SK-N-SH treated with all-trans-retinoic acid at 6 μM for 48 hours (cell line): ENCODE measurements at regions not wholly inside any gene's neighbourhood (a gene's known extent, or its start where the extent isn't known, plus 50 kb on each side); places are given as distances from the start of the nearest gene placed in this dataset.

Source experiments
- ARNTL ChIP-seq: fragments of 450-650 bp; formaldehyde crosslinking; IDR thresholded peaks from 2 replicates; pipeline ENCODE4 v1.5.0; 2020; ENCODE audit warnings: low read depth, mild to moderate bottlenecking, moderate library complexity, borderline replicate concordance
- CSRNP3 ChIP-seq: fragments of 250-450 bp; sonication (Bioruptor Pico); IDR thresholded peaks from 2 replicates; pipeline ENCODE4 v1.5.1; 2021; ENCODE audit warnings: mild to moderate bottlenecking, moderate library complexity
- ESRRG ChIP-seq: fragments of 250-450 bp; sonication (Bioruptor Pico); IDR thresholded peaks from 2 replicates; pipeline ENCODE4 v1.6.1; 2021; ENCODE audit warnings: mild to moderate bottlenecking
- OSR1 ChIP-seq: fragments of 250-450 bp; sonication (Bioruptor Pico); IDR thresholded peaks from 2 replicates; pipeline ENCODE4 v1.8.0; 2022; ENCODE audit warnings: moderate library complexity, mild to moderate bottlenecking, inconsistent platforms
- PATZ1 ChIP-seq: fragments of 250-450 bp; sonication (Bioruptor Pico); IDR thresholded peaks from 2 replicates; pipeline ENCODE4 v1.8.0; 2020; ENCODE audit warnings: mild to moderate bottlenecking, moderate library complexity, borderline replicate concordance
- POU6F1 ChIP-seq: fragments of 250-450 bp; sonication (Bioruptor Pico); IDR thresholded peaks from 2 replicates; pipeline ENCODE4 v1.8.0; 2021; ENCODE audit warnings: low read depth, mild to moderate bottlenecking, moderate library complexity, borderline replicate concordance
- RARB ChIP-seq: fragments of 250-450 bp; sonication (Bioruptor Pico); IDR thresholded peaks from 2 replicates; pipeline ENCODE4 v1.8.0; 2021; ENCODE audit warnings: mild to moderate bottlenecking, moderate library complexity
- ZFP3 ChIP-seq: fragments of 250-450 bp; sonication (Bioruptor Pico); IDR thresholded peaks from 2 replicates; pipeline ENCODE4 v1.5.0; 2020; ENCODE audit warnings: mild to moderate bottlenecking, moderate library complexity

GRCh38 chr4:123976819-123977218, 580.2 kb downstream of the SPRY1 start:
- TF ChIP-seq ESRRG (CRISPR knock-in tag) (no peak), PATZ1 (no peak), OSR1 (CRISPR knock-in tag) (no peak), CSRNP3 (CRISPR knock-in tag) (no peak), ZFP3 (no peak), RARB (CRISPR knock-in tag) (no peak), ARNTL (no peak), POU6F1 (CRISPR knock-in tag) (no peak)
